Choroid plexus epithelial cell (primary cell): ENCODE measurements at regions not wholly inside any gene's neighbourhood (a gene's known extent, or its start where the extent isn't known, plus 50 kb on each side); places are given as distances from the start of the nearest gene placed in this dataset.
A peak's percentile ranks its signal among the peaks of the same experiment; 100 is the strongest.

Experiments used
- DNase-seq: peaks from one replicate; pipeline ENCODE4 v3.0.0-alpha.2; 2010; ENCODE audit warnings: low read depth
- H3K4me3 ChIP-seq: 2 replicates; pipeline ENCODE4 v1.5.1; 2011; ENCODE audit warnings: low read depth, mild to moderate bottlenecking, control low read depth, low read length, moderate library complexity
- CTCF ChIP-seq: conservative IDR thresholded peaks from 2 replicates; pipeline ENCODE4 v1.5.1; 2011; ENCODE audit warnings: low read depth, mild to moderate bottlenecking, control low read depth, inconsistent platforms, low read length, moderate library complexity

GRCh38 chr2:59250307-59250677 is 1009.2 kb upstream of the FANCL start:
- H3K4me3 ChIP-seq = no peak overlapping the region
- no peak for TF ChIP-seq CTCF
- DNase-seq = peak; percentile 44

GRCh38 chr2:59249441-59250306 is 1008.5 kb upstream of the FANCL start:
- H3K4me3 ChIP-seq = peak overlapping the region; percentile 17
- TF ChIP-seq CTCF = no peak
- DNase-seq = peak; percentile 9

- H3K4me3 ChIP-seq = no peak overlapping the region
- no peak for TF ChIP-seq CTCF
- no peak for DNase-seq
Measured at GRCh38 chr2:59239146-59239545, 998.0 kb upstream of the FANCL start.

GRCh38 chr2:59237311-59237710 is 996.2 kb upstream of the FANCL start:
- no peak for DNase-seq
- TF ChIP-seq CTCF = no peak
- no peak overlapping the region for H3K4me3 ChIP-seq

GRCh38 chr2:59236723-59237122 is 995.6 kb upstream of the FANCL start:
- peak; percentile 31 for DNase-seq
- H3K4me3 ChIP-seq = no peak overlapping the region
- no peak for TF ChIP-seq CTCF

GRCh38 chr2:59233920-59234319 is 992.8 kb upstream of the FANCL start:
- H3K4me3 ChIP-seq = no peak overlapping the region
- TF ChIP-seq CTCF = no peak
- no peak for DNase-seq

- H3K4me3 ChIP-seq = no peak overlapping the region
- no peak for TF ChIP-seq CTCF
- DNase-seq = no peak
Measured at GRCh38 chr2:59233448-59233847, 992.3 kb upstream of the FANCL start.
